Naive thymus-derived CD4-positive, alpha-beta T cell (primary cell): ENCODE measurements at regions not wholly inside any gene's neighbourhood (a gene's known extent, or its start where the extent isn't known, plus 50 kb on each side); places are given as distances from the start of the nearest gene placed in this dataset.

Experiments used
- ATAC-seq: fragments of 150-1000 bp; cut with Tn5 transposase; 2 replicates; pipeline ENCODE4 v1.10.0; 2021; ENCODE audit warnings: mild to moderate bottlenecking, moderate library complexity
- CTCF ChIA-PET: fragments of 350-600 bp; sonication (Branson Sonifier 250); formaldehyde crosslinking; loops from one replicate; lab custom pipeline; 2021; ENCODE audit warnings: antibody characterized with exemption; lab: Charles Lee
- POLR2A ChIA-PET: fragments of 350-600 bp; sonication (Branson Sonifier 250); formaldehyde crosslinking; loops from one replicate; lab custom pipeline; 2021; ENCODE audit warnings: antibody characterized with exemption, inconsistent platforms; lab: Charles Lee
- DNase-seq, 9 donors: peaks; one replicate each; pipeline versions ENCODE4 v3.0.0 to v3.0.0-alpha.2; 2020 to 2022; ENCODE audit warnings: mixed read lengths in 1 of 9
- H3K27ac ChIP-seq: one replicate; pipeline ENCODE4 v1.7.0; 2013; ENCODE audit warnings: mild to moderate bottlenecking, low read depth, low read length, moderate library complexity
- H3K27me3 ChIP-seq, 2 donors: one replicate each; pipeline ENCODE4 v1.7.0; 2013; ENCODE audit warnings: low read length in 2 of 2, mild to moderate bottlenecking in 2 of 2, moderate library complexity in 2 of 2; ENCODE audit not compliant: control insufficient read depth in 2 of 2, insufficient read depth in 2 of 2
- H3K36me3 ChIP-seq, 3 experiments: 1 replicate in 2 of 3; 2 replicates in 1 of 3; pipeline ENCODE4 v1.7.0; 2013; ENCODE audit warnings: low read length in 3 of 3, mild to moderate bottlenecking in 3 of 3, moderate library complexity in 1 of 3; ENCODE audit not compliant: insufficient read depth in 3 of 3, control insufficient read depth in 2 of 3
- H3K4me1 ChIP-seq, 2 donors: one replicate each; pipeline ENCODE4 v1.7.0; 2013; ENCODE audit warnings: low read length in 2 of 2, mild to moderate bottlenecking in 2 of 2, moderate library complexity in 1 of 2; ENCODE audit not compliant: control insufficient read depth in 2 of 2, insufficient read depth in 2 of 2
- H3K4me3 ChIP-seq: 2 replicates; pipeline ENCODE4 v1.7.0; 2013; ENCODE audit warnings: mild to moderate bottlenecking, low read length
- H3K9me3 ChIP-seq, 3 experiments: 1 replicate in 2 of 3; 2 replicates in 1 of 3; pipeline ENCODE4 v1.7.0; 2013; ENCODE audit warnings: low read length in 3 of 3; ENCODE audit not compliant: control insufficient read depth in 2 of 3
- H3K27ac Mint-ChIP-seq, 9 donors: one replicate each; pipeline ENCODE4 v1.8.0; 2020 to 2022; ENCODE audit warnings: mixed read lengths in 9 of 9, mild to moderate bottlenecking in 8 of 9, moderate library complexity in 5 of 9, inconsistent platforms in 2 of 9
- H3K27me3 Mint-ChIP-seq, 5 donors: one replicate each; pipeline ENCODE4 v1.8.0; 2021 to 2022; ENCODE audit warnings: mixed read lengths in 5 of 5, mild to moderate bottlenecking in 1 of 5
- H3K36me3 Mint-ChIP-seq, 5 donors: one replicate each; pipeline ENCODE4 v1.8.0; 2020 to 2022; ENCODE audit warnings: mixed read lengths in 5 of 5, mild to moderate bottlenecking in 3 of 5, inconsistent platforms in 1 of 5
- H3K4me1 Mint-ChIP-seq, 7 donors: one replicate each; pipeline ENCODE4 v1.8.0; 2020 to 2022; ENCODE audit warnings: mixed read lengths in 7 of 7, mild to moderate bottlenecking in 3 of 7, inconsistent platforms in 1 of 7
- H3K4me3 Mint-ChIP-seq, 10 donors: one replicate each; pipeline ENCODE4 v1.8.0; 2020 to 2022; ENCODE audit warnings: mild to moderate bottlenecking in 10 of 10, mixed read lengths in 10 of 10, moderate library complexity in 6 of 10, inconsistent platforms in 2 of 10
- H3K9me3 Mint-ChIP-seq, 11 donors: one replicate each; pipeline ENCODE4 v1.8.0; 2020 to 2022; ENCODE audit warnings: mixed read lengths in 11 of 11, mild to moderate bottlenecking in 4 of 11, inconsistent platforms in 1 of 11, moderate library complexity in 1 of 11
- intact Hi-C, 2 donors: fragments of 100-400 bp; cut with micrococcal nuclease; formaldehyde crosslinking; loops; one replicate each; pipeline ENCODE4 v1.15.1; 2023

GRCh38 chr14:27958757-27959156, 807.8 kb upstream of the FOXG1 start:
- Mint-ChIP-seq H3K4me3 (no peak overlapping the region), H3K36me3 (no peaks in the 10 kb centered on the region), H3K4me1 (no peaks in the 10 kb centered on the region), H3K9me3 (peaks cover 5 to 35% (median 13%) of the 10 kb centered on the region in 11 donors), H3K27ac (no peak overlapping the region), H3K27me3 (no peaks in the 10 kb centered on the region)
- Histone ChIP-seq H3K36me3 (no peaks in the 10 kb centered on the region), H3K27ac (no peak overlapping the region), H3K27me3 (no peaks in the 10 kb centered on the region), H3K4me3 (no peak overlapping the region), H3K9me3 (peaks cover 0 to 11% (median 0%) of the 10 kb centered on the region in 3 experiments), H3K4me1 (no peaks in the 10 kb centered on the region)
- ChIA-PET CTCF (no interaction called here), POLR2A (no interaction called here)
- intact Hi-C loops, result no loop called here
- no peak for ATAC-seq
- no peak for DNase-seq

- Histone ChIP-seq H3K36me3 (no peaks in the 10 kb centered on the region), H3K27ac (no peak overlapping the region), H3K9me3 (no peaks in the 10 kb centered on the region), H3K4me3 (no peak overlapping the region), H3K27me3 (peaks cover 0 to 5% of the 10 kb centered on the region in 2 donors), H3K4me1 (no peaks in the 10 kb centered on the region)
- Mint-ChIP-seq H3K27me3 (no peaks in the 10 kb centered on the region), H3K27ac (no peak overlapping the region), H3K9me3 (peaks cover 0 to 16% (median 5%) of the 10 kb centered on the region in 11 donors), H3K4me1 (no peaks in the 10 kb centered on the region), H3K36me3 (no peaks in the 10 kb centered on the region), H3K4me3 (no peak overlapping the region)
- ATAC-seq, result no peak
- intact Hi-C loops, result no loop called here
- CTCF ChIA-PET, result no interaction called here
- no peak for DNase-seq
- POLR2A ChIA-PET, result no interaction called here
Observed at GRCh38 chr14:27995691-27996090, 770.9 kb upstream of the FOXG1 start.

GRCh38 chr14:28001002-28001401, 765.6 kb upstream of the FOXG1 start:
- no peak for ATAC-seq
- Histone ChIP-seq H3K9me3 (no peaks in the 10 kb centered on the region), H3K27ac (no peak overlapping the region), H3K4me3 (no peak overlapping the region), H3K27me3 (no peaks in the 10 kb centered on the region), H3K36me3 (no peaks in the 10 kb centered on the region), H3K4me1 (no peaks in the 10 kb centered on the region)
- no peak for DNase-seq
- Mint-ChIP-seq H3K4me1 (no peaks in the 10 kb centered on the region), H3K27ac (no peak overlapping the region), H3K4me3 (no peak overlapping the region), H3K9me3 (peaks cover 5 to 31% (median 19%) of the 10 kb centered on the region in 11 donors), H3K36me3 (no peaks in the 10 kb centered on the region), H3K27me3 (no peaks in the 10 kb centered on the region)
- intact Hi-C loops, result no loop called here
- POLR2A ChIA-PET, result no interaction called here
- CTCF ChIA-PET, result no interaction called here

- ChIA-PET POLR2A (no interaction called here), CTCF (no interaction called here)
- H3K27ac ChIP-seq, result no peak overlapping the region
- H3K27me3 Mint-ChIP-seq, result no peaks in the 10 kb centered on the region
- no peaks in the 10 kb centered on the region for H3K4me1 Mint-ChIP-seq
- ATAC-seq (no peak), DNase-seq (no peak)
- H3K9me3 Mint-ChIP-seq, result peaks cover 3 to 20% (median 10%) of the 10 kb centered on the region in 11 donors
- H3K4me3 ChIP-seq, result no peak overlapping the region
- H3K27me3 ChIP-seq, result no peaks in the 10 kb centered on the region
- H3K36me3 ChIP-seq, result no peaks in the 10 kb centered on the region
- intact Hi-C loops, result no loop called here
- H3K4me1 ChIP-seq, result no peaks in the 10 kb centered on the region
- no peak overlapping the region for H3K4me3 Mint-ChIP-seq
- H3K27ac Mint-ChIP-seq, result no peak overlapping the region
- no peaks in the 10 kb centered on the region for H3K9me3 ChIP-seq
- H3K36me3 Mint-ChIP-seq, result peaks cover 0 to 3% (median 0%) of the 10 kb centered on the region in 5 donors
Observed at GRCh38 chr14:28012629-28013415, 753.8 kb upstream of the FOXG1 start.

- H3K27me3 ChIP-seq, result no peaks in the 10 kb centered on the region
- no peak overlapping the region for H3K27ac ChIP-seq
- POLR2A ChIA-PET, result no interaction called here
- Mint-ChIP-seq H3K4me1 (no peaks in the 10 kb centered on the region), H3K4me3 (no peak overlapping the region), H3K36me3 (peaks cover 0 to 3% (median 0%) of the 10 kb centered on the region in 5 donors), H3K9me3 (peaks cover 3 to 22% (median 14%) of the 10 kb centered on the region in 11 donors), H3K27ac (no peak overlapping the region), H3K27me3 (no peaks in the 10 kb centered on the region)
- H3K4me3 ChIP-seq, result no peak overlapping the region
- H3K36me3 ChIP-seq, result no peaks in the 10 kb centered on the region
- no peaks in the 10 kb centered on the region for H3K4me1 ChIP-seq
- DNase-seq, result no peak
- intact Hi-C loops, result no loop called here
- no peak for ATAC-seq
- H3K9me3 ChIP-seq, result no peaks in the 10 kb centered on the region
- CTCF ChIA-PET, result no interaction called here
Observed at GRCh38 chr14:28020112-28020511, 746.5 kb upstream of the FOXG1 start.

- Histone ChIP-seq H3K4me1 (no peaks in the 10 kb centered on the region), H3K27me3 (no peaks in the 10 kb centered on the region), H3K27ac (no peak overlapping the region), H3K9me3 (no peaks in the 10 kb centered on the region), H3K36me3 (no peaks in the 10 kb centered on the region), H3K4me3 (no peak overlapping the region)
- peaks cover 0 to 4% (median 0%) of the 10 kb centered on the region in 5 donors for H3K36me3 Mint-ChIP-seq
- POLR2A ChIA-PET, result no interaction called here
- ATAC-seq (no peak), DNase-seq (no peak)
- intact Hi-C loops, result no loop called here
- no peak overlapping the region for H3K27ac Mint-ChIP-seq
- CTCF ChIA-PET, result no interaction called here
- peaks cover 4 to 33% (median 19%) of the 10 kb centered on the region in 11 donors for H3K9me3 Mint-ChIP-seq
- no peak overlapping the region for H3K4me3 Mint-ChIP-seq
- no peaks in the 10 kb centered on the region for H3K27me3 Mint-ChIP-seq
- H3K4me1 Mint-ChIP-seq, result no peaks in the 10 kb centered on the region
Observed at GRCh38 chr14:28023853-28024252, 742.7 kb upstream of the FOXG1 start.

GRCh38 chr14:28052251-28052650, 714.3 kb upstream of the FOXG1 start:
- intact Hi-C loops, result no loop called here
- Mint-ChIP-seq H3K27me3 (no peaks in the 10 kb centered on the region), H3K27ac (no peak overlapping the region), H3K4me1 (peaks cover 0 to 4% (median 0%) of the 10 kb centered on the region in 7 donors), H3K9me3 (peaks cover 0 to 32% (median 17%) of the 10 kb centered on the region in 11 donors), H3K4me3 (no peak overlapping the region), H3K36me3 (no peaks in the 10 kb centered on the region)
- POLR2A ChIA-PET, result no interaction called here
- Histone ChIP-seq H3K9me3 (no peaks in the 10 kb centered on the region), H3K4me1 (no peaks in the 10 kb centered on the region), H3K36me3 (no peaks in the 10 kb centered on the region), H3K4me3 (no peak overlapping the region), H3K27me3 (no peaks in the 10 kb centered on the region), H3K27ac (no peak overlapping the region)
- ATAC-seq, result no peak
- CTCF ChIA-PET, result no interaction called here
- no peak for DNase-seq
